Ishikawa (cell line): ENCODE measurements at regions not wholly inside any gene's neighbourhood (a gene's known extent, or its start where the extent isn't known, plus 50 kb on each side); places are given as distances from the start of the nearest gene placed in this dataset.

Experiments used
- CEBPB ChIP-seq: IDR thresholded peaks from 2 replicates; pipeline ENCODE4 v1.6.1; 2012
- CREB1 ChIP-seq: IDR thresholded peaks from 2 replicates; pipeline ENCODE4 v1.6.1; 2012; ENCODE audit warnings: low read depth
- EGR1 ChIP-seq: IDR thresholded peaks from 2 replicates; pipeline ENCODE4 v1.6.1; 2012
- EP300 ChIP-seq: IDR thresholded peaks from 2 replicates; pipeline ENCODE4 v1.6.1; 2012; ENCODE audit warnings: borderline replicate concordance
- FOXM1 ChIP-seq: IDR thresholded peaks from 2 replicates; pipeline ENCODE4 v1.6.1; 2012; ENCODE audit warnings: low read depth, borderline replicate concordance
- NFIC ChIP-seq: IDR thresholded peaks from 2 replicates; pipeline ENCODE4 v1.6.1; 2012
- RAD21 ChIP-seq: IDR thresholded peaks from 2 replicates; pipeline ENCODE4 v1.6.1; 2012; ENCODE audit warnings: low read depth
- TAF1 ChIP-seq: IDR thresholded peaks from 2 replicates; pipeline ENCODE4 v1.6.1; 2012; ENCODE audit warnings: low read depth, mild to moderate bottlenecking
- TCF12 ChIP-seq: IDR thresholded peaks from 2 replicates; pipeline ENCODE4 v1.6.1; 2012; ENCODE audit warnings: low read depth
- TEAD4 ChIP-seq: IDR thresholded peaks from 2 replicates; pipeline ENCODE4 v1.6.1; 2012
- YY1 ChIP-seq: IDR thresholded peaks from 2 replicates; pipeline ENCODE4 v1.6.1; 2012; ENCODE audit warnings: low read depth
- ZBTB7A ChIP-seq: IDR thresholded peaks from 2 replicates; pipeline ENCODE4 v1.6.1; 2012; ENCODE audit warnings: low read depth
- TF ChIP-seq, protein P1 (sequence below): IDR thresholded peaks from 2 replicates; pipeline ENCODE4 v1.6.1; 2012; ENCODE audit warnings: low read depth, mild to moderate bottlenecking
- TF ChIP-seq, protein P2 (sequence below): IDR thresholded peaks from 2 replicates; pipeline ENCODE4 v1.6.1; 2012
- TF ChIP-seq, protein P3 (sequence below): IDR thresholded peaks from 2 replicates; pipeline ENCODE4 v1.6.1; 2012

DNA sequence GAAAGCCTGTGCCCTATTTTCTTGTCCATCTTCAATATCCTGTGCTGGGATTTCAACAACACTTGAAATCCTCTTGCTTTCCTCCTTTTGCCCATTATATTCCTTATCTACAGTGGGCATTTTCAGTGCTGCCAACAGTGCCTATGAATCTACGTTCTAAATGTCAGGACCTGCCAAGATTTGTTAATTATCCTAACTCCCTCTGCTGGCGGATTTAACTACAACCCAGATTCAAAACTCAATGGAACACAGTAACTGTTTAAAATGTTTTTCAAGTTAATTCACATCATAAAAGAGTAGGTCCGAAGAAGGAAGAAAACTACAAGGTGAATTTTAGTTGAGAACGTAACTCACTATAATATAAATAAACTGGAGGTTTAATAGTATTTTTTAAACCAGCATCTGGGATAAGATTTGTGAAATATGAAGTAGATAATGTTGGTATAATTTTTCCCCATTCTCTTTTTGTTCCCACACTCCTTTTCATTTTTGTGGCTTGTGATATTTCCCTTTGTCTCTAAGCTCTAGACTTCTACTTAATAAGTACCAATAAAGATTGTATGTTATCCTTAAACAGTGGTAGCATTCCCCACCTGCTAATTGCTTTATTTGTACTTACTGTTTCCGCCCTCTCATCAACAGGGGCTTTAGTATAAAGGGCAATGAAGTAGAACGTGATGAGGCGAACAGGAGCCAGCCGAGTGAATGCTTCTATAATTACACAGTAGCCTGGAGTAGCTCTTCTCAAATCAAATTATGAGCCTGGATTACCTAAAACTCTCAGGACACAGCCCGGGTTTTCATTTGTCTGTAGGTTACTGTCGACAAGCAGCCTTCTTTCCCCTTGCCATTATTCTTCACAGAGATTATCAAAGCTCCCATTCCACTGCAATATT lies 302.5 kb upstream of the ATP11B start:
- TF ChIP-seq ZBTB7A (no peak), RAD21 (peak; percentile 52)

DNA sequence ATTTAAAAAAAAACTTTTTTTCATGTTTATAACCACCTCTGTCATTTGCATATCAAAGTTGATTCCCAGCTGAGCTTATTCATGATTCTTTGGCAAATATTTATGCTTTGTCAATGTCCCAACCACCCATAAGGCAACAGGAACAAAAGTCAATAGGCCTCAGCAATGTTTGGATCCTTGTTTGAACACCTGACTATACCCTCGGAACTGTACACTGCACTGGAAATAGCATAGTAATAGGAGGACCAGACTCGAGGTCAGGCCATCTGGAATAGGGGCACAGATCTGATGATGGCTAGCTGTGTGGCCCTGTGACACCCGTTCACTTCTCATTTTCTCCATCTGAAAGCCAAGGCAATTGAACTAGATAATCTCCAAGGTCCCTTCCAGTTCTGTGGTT lies 301.7 kb upstream of the ATP11B start:
- TF ChIP-seq, protein P1, sequence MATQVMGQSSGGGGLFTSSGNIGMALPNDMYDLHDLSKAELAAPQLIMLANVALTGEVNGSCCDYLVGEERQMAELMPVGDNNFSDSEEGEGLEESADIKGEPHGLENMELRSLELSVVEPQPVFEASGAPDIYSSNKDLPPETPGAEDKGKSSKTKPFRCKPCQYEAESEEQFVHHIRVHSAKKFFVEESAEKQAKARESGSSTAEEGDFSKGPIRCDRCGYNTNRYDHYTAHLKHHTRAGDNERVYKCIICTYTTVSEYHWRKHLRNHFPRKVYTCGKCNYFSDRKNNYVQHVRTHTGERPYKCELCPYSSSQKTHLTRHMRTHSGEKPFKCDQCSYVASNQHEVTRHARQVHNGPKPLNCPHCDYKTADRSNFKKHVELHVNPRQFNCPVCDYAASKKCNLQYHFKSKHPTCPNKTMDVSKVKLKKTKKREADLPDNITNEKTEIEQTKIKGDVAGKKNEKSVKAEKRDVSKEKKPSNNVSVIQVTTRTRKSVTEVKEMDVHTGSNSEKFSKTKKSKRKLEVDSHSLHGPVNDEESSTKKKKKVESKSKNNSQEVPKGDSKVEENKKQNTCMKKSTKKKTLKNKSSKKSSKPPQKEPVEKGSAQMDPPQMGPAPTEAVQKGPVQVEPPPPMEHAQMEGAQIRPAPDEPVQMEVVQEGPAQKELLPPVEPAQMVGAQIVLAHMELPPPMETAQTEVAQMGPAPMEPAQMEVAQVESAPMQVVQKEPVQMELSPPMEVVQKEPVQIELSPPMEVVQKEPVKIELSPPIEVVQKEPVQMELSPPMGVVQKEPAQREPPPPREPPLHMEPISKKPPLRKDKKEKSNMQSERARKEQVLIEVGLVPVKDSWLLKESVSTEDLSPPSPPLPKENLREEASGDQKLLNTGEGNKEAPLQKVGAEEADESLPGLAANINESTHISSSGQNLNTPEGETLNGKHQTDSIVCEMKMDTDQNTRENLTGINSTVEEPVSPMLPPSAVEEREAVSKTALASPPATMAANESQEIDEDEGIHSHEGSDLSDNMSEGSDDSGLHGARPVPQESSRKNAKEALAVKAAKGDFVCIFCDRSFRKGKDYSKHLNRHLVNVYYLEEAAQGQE, result no peak
- no peak for TF ChIP-seq YY1
- TF ChIP-seq, protein P2, sequence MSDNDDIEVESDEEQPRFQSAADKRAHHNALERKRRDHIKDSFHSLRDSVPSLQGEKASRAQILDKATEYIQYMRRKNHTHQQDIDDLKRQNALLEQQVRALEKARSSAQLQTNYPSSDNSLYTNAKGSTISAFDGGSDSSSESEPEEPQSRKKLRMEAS, result no peak
- TF ChIP-seq, protein P3, sequence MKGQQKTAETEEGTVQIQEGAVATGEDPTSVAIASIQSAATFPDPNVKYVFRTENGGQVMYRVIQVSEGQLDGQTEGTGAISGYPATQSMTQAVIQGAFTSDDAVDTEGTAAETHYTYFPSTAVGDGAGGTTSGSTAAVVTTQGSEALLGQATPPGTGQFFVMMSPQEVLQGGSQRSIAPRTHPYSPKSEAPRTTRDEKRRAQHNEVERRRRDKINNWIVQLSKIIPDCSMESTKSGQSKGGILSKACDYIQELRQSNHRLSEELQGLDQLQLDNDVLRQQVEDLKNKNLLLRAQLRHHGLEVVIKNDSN, result no peak
- TF ChIP-seq FOXM1, result no peak
- no peak for TF ChIP-seq EGR1
- TF ChIP-seq TEAD4, result no peak
- no peak for TF ChIP-seq RAD21
- no peak for TF ChIP-seq TCF12
- TF ChIP-seq ZBTB7A, result no peak
- no peak for TF ChIP-seq EP300
- TF ChIP-seq NFIC, result no peak
- TF ChIP-seq CEBPB, result no peak
- no peak for TF ChIP-seq CREB1
- TF ChIP-seq TAF1, result no peak

DNA sequence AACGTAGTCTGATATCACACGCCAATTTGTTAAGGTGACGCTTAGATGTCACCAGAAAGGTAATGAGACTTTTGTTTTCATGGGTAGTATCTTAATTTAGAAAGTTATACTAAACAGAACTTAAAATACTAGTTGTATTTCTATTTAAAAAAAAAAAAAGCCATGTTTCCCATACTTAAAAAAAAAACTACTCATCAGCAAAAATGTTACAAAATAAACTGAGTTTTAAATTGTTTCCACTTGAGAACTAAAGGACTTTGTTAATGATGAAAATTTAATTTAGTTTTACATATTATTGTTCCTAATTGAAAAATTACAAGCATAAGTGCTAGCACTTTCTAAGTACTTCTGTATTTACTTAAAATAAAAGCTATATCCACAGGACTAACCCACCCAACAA lies 300.8 kb upstream of the ATP11B start:
- TF ChIP-seq CEBPB (no peak), CREB1 (no peak), EP300 (no peak), TCF12 (no peak), ZBTB7A (no peak), TEAD4 (no peak), FOXM1 (no peak), YY1 (no peak), TAF1 (no peak), RAD21 (no peak), NFIC (no peak), EGR1 (no peak)
- TF ChIP-seq, protein P1, result no peak
- TF ChIP-seq, protein P2, result no peak
- TF ChIP-seq, protein P3, result no peak

DNA sequence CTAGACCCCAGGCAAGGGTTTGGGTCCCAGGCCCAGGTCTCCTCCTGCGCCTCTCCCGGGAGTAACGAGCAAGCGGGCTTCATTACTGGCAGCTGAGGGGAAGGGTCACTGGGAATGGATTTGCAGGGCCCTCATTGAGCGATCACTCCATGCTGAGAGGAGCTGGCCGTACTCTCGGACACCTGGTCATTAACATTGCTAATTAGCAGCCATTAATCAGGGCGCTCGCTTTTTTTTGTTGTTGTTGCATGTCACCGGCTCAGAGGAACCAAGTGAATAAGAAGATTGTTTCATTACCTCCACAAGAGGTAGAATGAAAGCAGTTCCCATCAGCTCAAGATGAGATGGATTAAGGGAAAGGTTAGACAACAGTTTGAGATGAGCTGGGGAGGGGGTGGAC lies 293.0 kb upstream of the ATP11B start:
- TF ChIP-seq CEBPB (no peak), RAD21 (no peak), TCF12 (no peak), EGR1 (no peak), YY1 (no peak), ZBTB7A (no peak), CREB1 (no peak), TEAD4 (no peak), NFIC (no peak), TAF1 (no peak), EP300 (no peak), FOXM1 (no peak)
- TF ChIP-seq, protein P3, result no peak
- TF ChIP-seq, protein P1, result no peak
- TF ChIP-seq, protein P2, result no peak
